ENCODE measurements at regions not wholly inside any gene's neighbourhood (a gene's known extent, or its start where the extent isn't known, plus 50 kb on each side); places are given as distances from the start of the nearest gene placed in this dataset.

DNA sequence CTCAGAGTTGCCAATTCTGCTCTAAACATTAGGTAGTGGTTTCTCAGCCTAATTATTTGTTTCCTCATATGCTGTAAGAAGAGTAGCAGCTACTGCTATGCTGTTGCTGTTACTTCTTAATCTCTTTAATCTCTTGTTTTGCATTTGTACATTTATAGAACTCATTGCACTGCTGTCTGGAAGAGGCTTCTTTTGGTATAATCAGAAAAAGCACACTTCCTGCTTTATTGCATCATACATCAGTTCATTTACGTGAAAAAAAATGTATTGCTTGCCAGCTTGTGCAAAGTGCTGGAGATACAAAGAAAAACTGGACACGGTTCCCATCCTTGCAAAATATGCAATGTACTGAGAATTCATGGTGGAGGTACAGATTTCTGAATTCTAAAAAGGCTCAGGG lies 332.0 kb downstream of the GRXCR1 start:
- DNase-seq (ENCODE audit: low spot score) = no peak
- TF ChIP-seq, protein P1, sequence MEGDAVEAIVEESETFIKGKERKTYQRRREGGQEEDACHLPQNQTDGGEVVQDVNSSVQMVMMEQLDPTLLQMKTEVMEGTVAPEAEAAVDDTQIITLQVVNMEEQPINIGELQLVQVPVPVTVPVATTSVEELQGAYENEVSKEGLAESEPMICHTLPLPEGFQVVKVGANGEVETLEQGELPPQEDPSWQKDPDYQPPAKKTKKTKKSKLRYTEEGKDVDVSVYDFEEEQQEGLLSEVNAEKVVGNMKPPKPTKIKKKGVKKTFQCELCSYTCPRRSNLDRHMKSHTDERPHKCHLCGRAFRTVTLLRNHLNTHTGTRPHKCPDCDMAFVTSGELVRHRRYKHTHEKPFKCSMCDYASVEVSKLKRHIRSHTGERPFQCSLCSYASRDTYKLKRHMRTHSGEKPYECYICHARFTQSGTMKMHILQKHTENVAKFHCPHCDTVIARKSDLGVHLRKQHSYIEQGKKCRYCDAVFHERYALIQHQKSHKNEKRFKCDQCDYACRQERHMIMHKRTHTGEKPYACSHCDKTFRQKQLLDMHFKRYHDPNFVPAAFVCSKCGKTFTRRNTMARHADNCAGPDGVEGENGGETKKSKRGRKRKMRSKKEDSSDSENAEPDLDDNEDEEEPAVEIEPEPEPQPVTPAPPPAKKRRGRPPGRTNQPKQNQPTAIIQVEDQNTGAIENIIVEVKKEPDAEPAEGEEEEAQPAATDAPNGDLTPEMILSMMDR (IDR thresholded peaks at IDR 0.05; ENCODE audit: poor library complexity) = no peak
- TF ChIP-seq EZH2 (IDR thresholded peaks at IDR 0.05; ENCODE audit: borderline replicate concordance) (no peak), EZH2phosphoT487 (IDR thresholded peaks at IDR 0.05; ENCODE audit: low read depth, severe bottlenecking, unreplicated experiment) (no peak)
- H3K27me3 ChIP-seq = no peaks in the 10 kb centered on the region
- no peaks in the 10 kb centered on the region for H3K36me3 ChIP-seq (replicated peaks; ENCODE audit: insufficient read depth, low read depth)
- 56% methylated on average over 2 of the region's 2 CpGs for WGBS (ENCODE audit: low lambda C conversion rate, missing lambda C conversion rate)
- no peaks in the 10 kb centered on the region for H4K20me1 ChIP-seq (ENCODE audit: insufficient read depth, poor library complexity, severe bottlenecking)
- no peak overlapping the region for H2AFZ ChIP-seq
- H3K9me2 ChIP-seq (replicated peaks; ENCODE audit: insufficient read depth) = no peaks in the 10 kb centered on the region
- H3K9me3 ChIP-seq (ENCODE audit: low read depth) = no peaks in the 10 kb centered on the region
- H3K79me2 ChIP-seq = no peaks in the 10 kb centered on the region
- H3K4me2 ChIP-seq = no peak overlapping the region
- no peak overlapping the region for H3K27ac ChIP-seq
- no peaks in the 10 kb centered on the region for H3K4me1 ChIP-seq (ENCODE audit: insufficient read depth)
- no peak overlapping the region for H3K4me3 ChIP-seq

DNA sequence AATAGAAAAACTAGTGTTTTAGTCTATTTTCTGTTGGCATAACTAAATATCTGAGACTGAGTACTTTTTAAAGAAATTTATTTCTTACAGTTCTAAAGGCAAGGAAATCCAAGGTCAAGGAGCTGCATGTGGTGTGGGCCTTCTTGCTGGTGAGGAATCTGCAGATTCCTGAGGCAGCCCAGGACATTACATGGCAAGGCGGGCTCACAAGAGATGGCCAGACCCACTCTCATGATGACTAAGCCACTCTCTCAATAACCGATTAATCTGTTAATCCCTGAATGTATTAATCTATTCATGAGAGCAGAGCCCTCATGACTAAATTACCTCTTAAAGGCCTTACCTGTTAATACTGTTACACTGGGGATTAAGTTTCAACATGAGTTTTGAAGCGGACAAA lies 340.8 kb downstream of the GRXCR1 start:
- no peak for DNase-seq (ENCODE audit: low spot score)
- Histone ChIP-seq H3K36me3 (replicated peaks; ENCODE audit: insufficient read depth, low read depth) (no peaks in the 10 kb centered on the region), H3K79me2 (no peaks in the 10 kb centered on the region), H3K9me3 (ENCODE audit: low read depth) (no peaks in the 10 kb centered on the region), H3K4me2 (no peak overlapping the region), H2AFZ (no peak overlapping the region), H3K4me3 (no peak overlapping the region), H3K27ac (no peak overlapping the region), H3K9me2 (replicated peaks; ENCODE audit: insufficient read depth) (no peaks in the 10 kb centered on the region), H3K4me1 (ENCODE audit: insufficient read depth) (no peaks in the 10 kb centered on the region), H4K20me1 (ENCODE audit: insufficient read depth, poor library complexity, severe bottlenecking) (no peaks in the 10 kb centered on the region), H3K27me3 (no peaks in the 10 kb centered on the region)
- WGBS (ENCODE audit: low lambda C conversion rate, missing lambda C conversion rate) = 94% methylated on average over 3 of the region's 3 CpGs
- TF ChIP-seq, protein P1 (IDR thresholded peaks at IDR 0.05; ENCODE audit: poor library complexity) = no peak
- TF ChIP-seq EZH2phosphoT487 (IDR thresholded peaks at IDR 0.05; ENCODE audit: low read depth, severe bottlenecking, unreplicated experiment) (no peak), EZH2 (IDR thresholded peaks at IDR 0.05; ENCODE audit: borderline replicate concordance) (no peak)

DNA sequence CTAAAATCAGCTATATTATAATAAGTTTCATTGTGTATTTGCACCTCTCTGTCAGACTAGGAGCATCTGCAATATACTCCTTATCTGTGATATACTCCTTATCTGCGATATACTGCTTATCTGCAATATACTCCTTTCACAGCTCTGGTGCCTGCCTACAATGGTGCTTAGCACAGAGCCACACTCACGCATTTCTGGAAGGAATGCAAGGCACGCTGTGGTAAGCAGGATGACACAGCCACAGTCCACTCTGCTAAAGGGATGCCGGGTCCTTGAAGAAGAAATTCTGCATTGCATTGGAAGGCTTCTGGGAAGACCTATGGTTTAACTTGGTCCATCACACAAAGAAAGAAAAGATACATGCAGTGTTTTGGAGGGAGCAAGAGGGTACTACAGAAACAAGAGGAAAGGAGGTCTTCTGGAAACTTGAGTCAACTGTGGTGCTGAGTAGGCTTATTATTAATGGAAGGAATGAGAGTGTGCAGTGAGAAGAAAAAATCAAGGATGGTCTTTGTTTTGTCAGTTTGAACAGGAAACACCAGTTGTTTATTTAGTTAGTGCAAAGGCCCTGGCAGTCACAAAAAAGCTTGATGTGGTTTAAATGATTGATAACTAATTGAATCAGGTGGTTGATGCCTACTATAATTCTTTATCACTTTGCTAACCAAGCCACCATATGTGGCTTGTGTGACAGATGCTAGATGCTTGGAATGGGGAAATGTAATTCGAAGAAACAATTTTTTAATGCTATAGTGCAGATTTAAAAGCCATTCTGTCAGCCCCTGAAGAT lies 342.3 kb downstream of the GRXCR1 start:
- no peak for DNase-seq (ENCODE audit: low spot score)
- H3K36me3 ChIP-seq (replicated peaks; ENCODE audit: insufficient read depth, low read depth) = no peaks in the 10 kb centered on the region
- H3K9me2 ChIP-seq (replicated peaks; ENCODE audit: insufficient read depth) = no peaks in the 10 kb centered on the region
- no peaks in the 10 kb centered on the region for H3K9me3 ChIP-seq (ENCODE audit: low read depth)
- H3K4me1 ChIP-seq (ENCODE audit: insufficient read depth) = no peaks in the 10 kb centered on the region
- H4K20me1 ChIP-seq (ENCODE audit: insufficient read depth, poor library complexity, severe bottlenecking) = no peaks in the 10 kb centered on the region
- no peak overlapping the region for H3K4me3 ChIP-seq
- no peaks in the 10 kb centered on the region for H3K79me2 ChIP-seq
- 74% methylated on average over 5 of the region's 5 CpGs for WGBS (ENCODE audit: low lambda C conversion rate, missing lambda C conversion rate)
- no peak overlapping the region for H2AFZ ChIP-seq
- no peak overlapping the region for H3K27ac ChIP-seq
- TF ChIP-seq, protein P1 (IDR thresholded peaks at IDR 0.05; ENCODE audit: poor library complexity) = no peak
- TF ChIP-seq EZH2phosphoT487 (IDR thresholded peaks at IDR 0.05; ENCODE audit: low read depth, severe bottlenecking, unreplicated experiment) = no peak
- H3K27me3 ChIP-seq = no peaks in the 10 kb centered on the region
- no peak overlapping the region for H3K4me2 ChIP-seq
